Spleen (tissue), 7 donors: ENCODE measurements at regions not wholly inside any gene's neighbourhood (a gene's known extent, or its start where the extent isn't known, plus 50 kb on each side); places are given as distances from the start of the nearest gene placed in this dataset.

Source experiments
- CTCF ChIP-seq, 11 experiments: fragments of 200-600 bp in 7 of 11; fragments of 450-650 bp in 4 of 11; sonication (generic) in 4 of 11; IDR thresholded peaks in 8 of 11; conservative IDR thresholded peaks in 3 of 11; 1 replicate in 7 of 11; 2 replicates in 4 of 11; pipeline versions ENCODE4 v1.4.0 to v1.8.0; 2016 to 2021; ENCODE audit warnings: antibody characterized with exemption in 11 of 11, inconsistent platforms in 4 of 11, mild to moderate bottlenecking in 1 of 11
- POLR2A ChIP-seq, 3 donors: fragments of 450-650 bp; IDR thresholded peaks; one replicate each; pipeline ENCODE4 v1.5.1; 2017; ENCODE audit warnings: antibody characterized with exemption in 3 of 3, mild to moderate bottlenecking in 1 of 3
- POLR2AphosphoS5 ChIP-seq, 3 donors: sonication (generic); formaldehyde crosslinking; IDR thresholded peaks; one replicate each; pipeline ENCODE4 v1.5.1; 2017; ENCODE audit warnings: antibody characterized with exemption in 3 of 3
- donor health status: DM: no; HTN: no; CAD: no; lungs with moderate emphysema.
- donor health status: DM: no; HTN: no; CAD: no.
- donor health status: DM: no; HTN: no; CAD: no.

GRCh38 chr4:29082684-29083083 lies 1637.5 kb upstream of the PCDH7 start:
- TF ChIP-seq POLR2A (IDR thresholded peaks at IDR 0.05): no peak
- TF ChIP-seq CTCF (IDR thresholded peaks at IDR 0.05 in 8 of 11, conservative IDR thresholded peaks at IDR 0.05 in 3 of 11): no peak
- TF ChIP-seq POLR2AphosphoS5 (IDR thresholded peaks at IDR 0.05): no peak
